HepG2 (cell line): ENCODE measurements at regions not wholly inside any gene's neighbourhood (a gene's known extent, or its start where the extent isn't known, plus 50 kb on each side); places are given as distances from the start of the nearest gene placed in this dataset.

ENCODE experiments used
- ATAC-seq: fragments of 200-7000 bp; cut with Tn5 transposase; 3 replicates; pipeline ENCODE4 v1.9.1; 2020; ENCODE audit warnings: mild to moderate bottlenecking, moderate library complexity
- BruUV-seq: library from RNA; stranded (reverse); fragments of 400-500 nt; replicated peaks from 2 replicates; lab custom pipeline; 2021; lab: Mats Ljungman, UMichigan
- CTCF ChIA-PET: fragments of 300-600 bp; formaldehyde crosslinking; extraction: SDS; loops from one replicate; lab custom pipeline; 2021; ENCODE audit warnings: low total read pairs, inconsistent platforms, low intra/inter-chr PET ratio; lab: Yijun Ruan, JAX
- POLR2A ChIA-PET: fragments of 350-600 bp; sonication (Branson Sonifier 250); formaldehyde crosslinking; loops from one replicate; lab custom pipeline; 2020; ENCODE audit warnings: antibody characterized with exemption, inconsistent platforms; lab: Yijun Ruan, JAX
- DNase-seq: peaks from one replicate; pipeline ENCODE4 v3.0.0-alpha.2; 2015; ENCODE audit warnings: low spot score
- FAIRE-seq: peaks from 3 replicates; lab custom pipeline; 2011; peaks lifted over from hg19 to GRCh38; lab: Jason Lieb, UNC
- H2AFZ ChIP-seq: one replicate; pipeline ENCODE4 v1.6.1; 2011; ENCODE audit warnings: low read length, inconsistent platforms
- H3K27ac ChIP-seq: fragments of 300-600 bp; 3 replicates; pipeline ENCODE4 v1.8.0; 2011; ENCODE audit warnings: mixed run types, mild to moderate bottlenecking, mixed read lengths, low read length, inconsistent platforms; ENCODE audit not compliant: insufficient read depth; ENCODE audit errors: extremely low read length
- H3K27me3 ChIP-seq, 2 experiments: fragments of 200-600 bp in 1 of 2; 2 replicates in 1 of 2; 3 replicates in 1 of 2; pipeline versions ENCODE4 v1.6.0 to v1.8.0; 2011; ENCODE audit warnings: low read length in 2 of 2, mild to moderate bottlenecking in 2 of 2, moderate library complexity in 2 of 2, inconsistent platforms in 1 of 2; ENCODE audit not compliant: insufficient read depth in 2 of 2, control insufficient read depth in 1 of 2
- H3K36me3 ChIP-seq, 2 experiments: fragments of 200-600 bp in 1 of 2; replicated peaks in 1 of 2; 2 replicates in 1 of 2; 3 replicates in 1 of 2; pipeline versions ENCODE4 v1.5.1 to v1.8.0; 2011; ENCODE audit warnings: low read length in 2 of 2, inconsistent platforms in 1 of 2; ENCODE audit not compliant: insufficient read depth in 2 of 2, control insufficient read depth in 1 of 2
- H3K4me1 ChIP-seq: 2 replicates; pipeline ENCODE4 v1.5.1; 2012; ENCODE audit warnings: low read length, inconsistent platforms; ENCODE audit not compliant: insufficient read depth
- H3K4me2 ChIP-seq: 2 replicates; pipeline ENCODE4 v1.6.0; 2011; ENCODE audit warnings: low read depth, low read length, inconsistent platforms
- H3K4me3 ChIP-seq, 3 experiments: fragments of 200-600 bp in 1 of 3; sonication (generic), shearing (Covaris generic) in 1 of 3; replicated peaks in 1 of 3; 2 replicates each; pipeline ENCODE4 v1.5.1; 2011 to 2016; ENCODE audit warnings: low read length in 3 of 3, inconsistent platforms in 2 of 3, low read depth in 2 of 3, mild to moderate bottlenecking in 2 of 3, control low read depth in 1 of 3, mixed read lengths in 1 of 3; ENCODE audit not compliant: insufficient read depth in 1 of 3
- H3K79me2 ChIP-seq: one replicate; pipeline ENCODE4 v1.6.1; 2011; ENCODE audit warnings: low read length, inconsistent platforms; ENCODE audit not compliant: insufficient read depth
- H3K9ac ChIP-seq: 2 replicates; pipeline ENCODE4 v1.6.0; 2011; ENCODE audit warnings: mild to moderate bottlenecking, low read depth, low read length, inconsistent platforms; ENCODE audit not compliant: insufficient read depth
- H3K9me3 ChIP-seq: 2 replicates; pipeline ENCODE4 v1.5.1; 2012; ENCODE audit warnings: mild to moderate bottlenecking, low read length
- H4K20me1 ChIP-seq: 2 replicates; pipeline ENCODE4 v1.6.0; 2011; ENCODE audit warnings: inconsistent platforms, mild to moderate bottlenecking, low read length, moderate library complexity; ENCODE audit not compliant: insufficient read depth
- GTF3A ChIP-seq: sonication (generic); formaldehyde crosslinking; conservative IDR thresholded peaks from 2 replicates; pipeline ENCODE4 v1.4.0; 2020; ENCODE audit warnings: mild to moderate bottlenecking, missing genetic modification reagents
- HMG20A ChIP-seq: IDR thresholded peaks from 2 replicates; pipeline ENCODE4 v1.6.1; 2016; ENCODE audit warnings: borderline replicate concordance
- MBD4 ChIP-seq: IDR thresholded peaks from 2 replicates; pipeline ENCODE4 v1.6.1; 2012; ENCODE audit warnings: low read length, inconsistent platforms, borderline replicate concordance
- RAD51 ChIP-seq: fragments of 450-650 bp; IDR thresholded peaks from 2 replicates; pipeline ENCODE4 v1.6.1; 2016; ENCODE audit warnings: borderline replicate concordance
- SRF ChIP-seq: IDR thresholded peaks from 2 replicates; pipeline ENCODE4 v1.6.1; 2011; ENCODE audit warnings: mild to moderate bottlenecking, low read depth, low read length, moderate library complexity
- TBL1XR1 ChIP-seq: fragments of 150-350 bp; IDR thresholded peaks from 2 replicates; pipeline ENCODE4 v1.6.1; 2014; ENCODE audit warnings: borderline replicate concordance, low read length; ENCODE audit not compliant: partially characterized antibody
- ZC3H13 ChIP-seq: sonication (generic); formaldehyde crosslinking; IDR thresholded peaks from 2 replicates; pipeline ENCODE4 v1.8.1; 2023; ENCODE audit warnings: mild to moderate bottlenecking, missing genetic modification reagents, moderate library complexity
- ZNF224 ChIP-seq: sonication (generic); formaldehyde crosslinking; IDR thresholded peaks from 2 replicates; pipeline ENCODE4 v1.5.0; 2020; ENCODE audit warnings: mild to moderate bottlenecking, missing genetic modification reagents
- ZNF280D ChIP-seq: sonication (generic); formaldehyde crosslinking; IDR thresholded peaks from 2 replicates; pipeline ENCODE4 v1.5.1; 2020; ENCODE audit warnings: mild to moderate bottlenecking, missing genetic modification reagents
- ZNF460 ChIP-seq: sonication (generic); formaldehyde crosslinking; IDR thresholded peaks from 2 replicates; pipeline ENCODE4 v1.5.1; 2020; ENCODE audit warnings: missing genetic modification reagents, mild to moderate bottlenecking, borderline replicate concordance
- ZNF501 ChIP-seq: sonication (generic); formaldehyde crosslinking; IDR thresholded peaks from 2 replicates; pipeline ENCODE4 v1.5.1; 2020; ENCODE audit warnings: mild to moderate bottlenecking, moderate library complexity, missing genetic modification reagents
- ZNF564 ChIP-seq: sonication (generic); formaldehyde crosslinking; IDR thresholded peaks from 2 replicates; pipeline ENCODE4 v1.8.1; 2023; ENCODE audit warnings: mild to moderate bottlenecking, missing genetic modification reagents
- ZNF766 ChIP-seq: sonication (generic); formaldehyde crosslinking; IDR thresholded peaks from 2 replicates; pipeline ENCODE4 v1.5.0; 2020; ENCODE audit warnings: missing genetic modification reagents, borderline replicate concordance
- ZNF772 ChIP-seq: sonication (generic); formaldehyde crosslinking; IDR thresholded peaks from 2 replicates; pipeline ENCODE4 v1.5.0; 2020; ENCODE audit warnings: mild to moderate bottlenecking, missing genetic modification reagents
- WGBS: methylation state at CpG from one replicate; pipeline ENCODE4 v1.1.6; 2017; ENCODE audit warnings: low lambda C conversion rate; 5-methylcytosine and 5-hydroxymethylcytosine counted together
- in situ Hi-C: cut with HindIII; loops from 2 replicates; pipeline ENCODE4 v1.10.0; 2017; ENCODE audit warnings: low pct_unique_long_range_greater_than_20kb; ENCODE audit not compliant: extremely low pct_ligation_motif_present
- intact Hi-C: fragments of 100-400 bp; cut with micrococcal nuclease; formaldehyde crosslinking; loops from one replicate; pipeline ENCODE4 v1.10.0; 2022; ENCODE audit not compliant: unreplicated experiment
- TF ChIP-seq, protein P1 (sequence below): sonication (generic); formaldehyde crosslinking; IDR thresholded peaks from 2 replicates; pipeline ENCODE4 v1.8.1; 2022; ENCODE audit warnings: low read depth, mild to moderate bottlenecking, missing genetic modification reagents
- TF ChIP-seq, protein P2 (sequence below): sonication (generic); formaldehyde crosslinking; IDR thresholded peaks from 2 replicates; pipeline ENCODE4 v1.9.0; 2021; ENCODE audit warnings: missing genetic modification reagents, mild to moderate bottlenecking, borderline replicate concordance

- ChIA-PET POLR2A (no interaction called here), CTCF (no interaction called here)
- Histone ChIP-seq H3K27me3 (no peaks in the 10 kb centered on the region), H3K79me2 (no peaks in the 10 kb centered on the region), H3K36me3 (no peaks in the 10 kb centered on the region), H3K9ac (no peak overlapping the region), H3K27ac (no peak overlapping the region), H2AFZ (no peak overlapping the region), H3K4me3 (no peak overlapping the region), H3K4me1 (no peaks in the 10 kb centered on the region), H3K4me2 (no peak overlapping the region), H4K20me1 (no peaks in the 10 kb centered on the region), H3K9me3 (peaks cover 55% of the 10 kb centered on the region)
- TF ChIP-seq SRF (no peak), TBL1XR1 (no peak), MBD4 (no peak), ZNF460 (no peak), ZNF280D (CRISPR knock-in tag) (no peak), ZC3H13 (CRISPR knock-in tag) (no peak), RAD51 (no peak), ZNF766 (CRISPR knock-in tag) (no peak), ZNF772 (CRISPR knock-in tag) (no peak), ZNF501 (CRISPR knock-in tag) (no peak), ZNF224 (CRISPR knock-in tag) (no peak), ZNF564 (CRISPR knock-in tag) (no peak), HMG20A (no peak), GTF3A (CRISPR knock-in tag) (no peak)
- TF ChIP-seq, protein P1, sequence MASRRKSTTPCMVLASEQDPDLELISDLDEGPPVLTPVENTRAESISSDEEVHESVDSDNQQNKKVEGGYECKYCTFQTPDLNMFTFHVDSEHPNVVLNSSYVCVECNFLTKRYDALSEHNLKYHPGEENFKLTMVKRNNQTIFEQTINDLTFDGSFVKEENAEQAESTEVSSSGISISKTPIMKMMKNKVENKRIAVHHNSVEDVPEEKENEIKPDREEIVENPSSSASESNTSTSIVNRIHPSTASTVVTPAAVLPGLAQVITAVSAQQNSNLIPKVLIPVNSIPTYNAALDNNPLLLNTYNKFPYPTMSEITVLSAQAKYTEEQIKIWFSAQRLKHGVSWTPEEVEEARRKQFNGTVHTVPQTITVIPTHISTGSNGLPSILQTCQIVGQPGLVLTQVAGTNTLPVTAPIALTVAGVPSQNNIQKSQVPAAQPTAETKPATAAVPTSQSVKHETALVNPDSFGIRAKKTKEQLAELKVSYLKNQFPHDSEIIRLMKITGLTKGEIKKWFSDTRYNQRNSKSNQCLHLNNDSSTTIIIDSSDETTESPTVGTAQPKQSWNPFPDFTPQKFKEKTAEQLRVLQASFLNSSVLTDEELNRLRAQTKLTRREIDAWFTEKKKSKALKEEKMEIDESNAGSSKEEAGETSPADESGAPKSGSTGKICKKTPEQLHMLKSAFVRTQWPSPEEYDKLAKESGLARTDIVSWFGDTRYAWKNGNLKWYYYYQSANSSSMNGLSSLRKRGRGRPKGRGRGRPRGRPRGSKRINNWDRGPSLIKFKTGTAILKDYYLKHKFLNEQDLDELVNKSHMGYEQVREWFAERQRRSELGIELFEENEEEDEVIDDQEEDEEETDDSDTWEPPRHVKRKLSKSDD (CRISPR knock-in tag), result no peak
- TF ChIP-seq, protein P2, sequence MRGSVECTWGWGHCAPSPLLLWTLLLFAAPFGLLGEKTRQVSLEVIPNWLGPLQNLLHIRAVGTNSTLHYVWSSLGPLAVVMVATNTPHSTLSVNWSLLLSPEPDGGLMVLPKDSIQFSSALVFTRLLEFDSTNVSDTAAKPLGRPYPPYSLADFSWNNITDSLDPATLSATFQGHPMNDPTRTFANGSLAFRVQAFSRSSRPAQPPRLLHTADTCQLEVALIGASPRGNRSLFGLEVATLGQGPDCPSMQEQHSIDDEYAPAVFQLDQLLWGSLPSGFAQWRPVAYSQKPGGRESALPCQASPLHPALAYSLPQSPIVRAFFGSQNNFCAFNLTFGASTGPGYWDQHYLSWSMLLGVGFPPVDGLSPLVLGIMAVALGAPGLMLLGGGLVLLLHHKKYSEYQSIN (CRISPR knock-in tag), result no peak
- ATAC-seq (no peak), FAIRE-seq (no peak), DNase-seq (no peak)
- in situ Hi-C loops, result no loop called here
- no TSS peak for BruUV-seq
- 10% methylated on average over 3 of the region's 3 CpGs for WGBS
- intact Hi-C loops, result no loop called here
Measured at GRCh38 chr7:10268034-10268433, 705.6 kb upstream of the PHF14 start.
